OCI-LY1 (cell line): ENCODE measurements at regions not wholly inside any gene's neighbourhood (a gene's known extent, or its start where the extent isn't known, plus 50 kb on each side); places are given as distances from the start of the nearest gene placed in this dataset.

ENCODE experiments used
- H2AFZ ChIP-seq: fragments of 200-600 bp; sonication (generic), shearing (Covaris generic); 2 replicates; pipeline ENCODE4 v1.6.0; 2014; ENCODE audit warnings: antibody characterized with exemption, mild to moderate bottlenecking, low read length
- H3F3A ChIP-seq: fragments of 200-600 bp; sonication (generic), shearing (Covaris generic); 2 replicates; pipeline ENCODE4 v1.6.0; 2014; ENCODE audit warnings: mild to moderate bottlenecking, antibody characterized with exemption, low read length, moderate library complexity; ENCODE audit not compliant: insufficient read depth
- H3K27ac ChIP-seq: fragments of 200-600 bp; sonication (generic); 2 replicates; pipeline ENCODE4 v1.5.1; 2014; ENCODE audit warnings: low read length, mixed run types, mild to moderate bottlenecking, low read depth; ENCODE audit not compliant: poor library complexity, severe bottlenecking
- H3K27me3 ChIP-seq: fragments of 200-600 bp; sonication (generic); 2 replicates; pipeline ENCODE4 v1.6.0; 2014; ENCODE audit warnings: antibody characterized with exemption, mild to moderate bottlenecking, low read length, moderate library complexity; ENCODE audit not compliant: insufficient read depth
- H3K36me3 ChIP-seq: fragments of 200-600 bp; sonication (generic); 2 replicates; pipeline ENCODE4 v1.6.1; 2014; ENCODE audit warnings: mild to moderate bottlenecking, antibody characterized with exemption, low read length, moderate library complexity, mixed read lengths; ENCODE audit not compliant: insufficient read depth
- H3K4me1 ChIP-seq: fragments of 200-600 bp; sonication (generic); 2 replicates; pipeline ENCODE4 v1.5.1; 2014; ENCODE audit warnings: mild to moderate bottlenecking, low read length, moderate library complexity; ENCODE audit not compliant: insufficient read depth, severe bottlenecking
- H3K4me2 ChIP-seq: fragments of 200-600 bp; sonication (generic), shearing (Covaris generic); 2 replicates; pipeline ENCODE4 v1.6.1; 2014; ENCODE audit warnings: low read length
- H3K4me3 ChIP-seq: fragments of 200-600 bp; sonication (generic); 2 replicates; pipeline ENCODE4 v1.5.1; 2014; ENCODE audit warnings: low read length, low read depth, mild to moderate bottlenecking, mixed read lengths; ENCODE audit not compliant: poor library complexity, severe bottlenecking
- H3K79me2 ChIP-seq: fragments of 200-600 bp; shearing (Covaris generic); 2 replicates; pipeline ENCODE4 v1.6.1; 2016; ENCODE audit warnings: mixed run types, low read length, mixed read lengths; ENCODE audit not compliant: insufficient read depth
- H3K9ac ChIP-seq: fragments of 200-600 bp; sonication (generic), shearing (Covaris generic); 2 replicates; pipeline ENCODE4 v1.6.1; 2014; ENCODE audit warnings: mild to moderate bottlenecking, low read length, mixed read lengths
- H3K9me2 ChIP-seq: fragments of 200-600 bp; sonication (generic), shearing (Covaris generic); 2 replicates; pipeline ENCODE4 v1.6.1; 2014; ENCODE audit warnings: low read depth, mild to moderate bottlenecking, low read length, mixed read lengths
- H3K9me3 ChIP-seq: fragments of 200-600 bp; shearing (Covaris generic); 2 replicates; pipeline ENCODE4 v1.6.1; 2014; ENCODE audit warnings: low read length, mixed read lengths
- H4K20me1 ChIP-seq: fragments of 200-600 bp; sonication (generic), shearing (Covaris generic); 2 replicates; pipeline ENCODE4 v1.6.0; 2016; ENCODE audit warnings: mild to moderate bottlenecking, low read length; ENCODE audit not compliant: insufficient read depth
- CTCF ChIP-seq: fragments of 200-600 bp; sonication (generic), shearing (Covaris generic); IDR thresholded peaks from 2 replicates; pipeline ENCODE4 v1.5.1; 2017; ENCODE audit warnings: mild to moderate bottlenecking, antibody characterized with exemption, low read length, moderate library complexity, mixed read lengths
- EZH2 ChIP-seq: fragments of 200-600 bp; sonication (generic), shearing (Covaris generic); IDR thresholded peaks from 2 replicates; pipeline ENCODE4 v1.8.0; 2017; ENCODE audit warnings: borderline replicate concordance, mixed run types, mild to moderate bottlenecking, antibody characterized with exemption, low read length, moderate library complexity, mixed read lengths

DNA sequence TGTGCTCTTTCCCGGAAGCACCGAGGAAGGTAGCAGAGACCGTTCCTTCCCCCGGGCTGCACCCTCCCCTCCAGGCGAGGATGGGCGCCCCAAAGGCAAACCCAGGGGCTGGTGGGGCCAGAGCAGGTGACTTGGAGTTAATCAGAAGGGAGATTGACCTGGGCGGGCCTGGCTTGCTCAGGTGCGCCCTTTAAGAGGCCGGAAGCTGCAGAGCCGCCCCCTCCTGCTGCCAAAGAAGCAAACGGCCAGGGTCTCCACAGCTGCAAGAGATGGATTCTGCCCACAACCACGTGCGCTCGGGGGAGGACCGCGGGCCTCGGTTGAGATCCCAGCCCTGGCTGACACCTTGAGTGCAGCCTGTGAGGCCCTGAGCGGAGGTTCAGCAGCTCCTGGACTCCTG, 218.2 kb upstream of the NAALADL2 start:
- Histone ChIP-seq H3K9me3 (no peaks in the 10 kb centered on the region), H4K20me1 (no peaks in the 10 kb centered on the region), H2AFZ (no peak overlapping the region), H3K9ac (no peak overlapping the region), H3K36me3 (no peaks in the 10 kb centered on the region), H3K4me3 (no peak overlapping the region), H3K4me2 (no peak overlapping the region), H3K27me3 (no peaks in the 10 kb centered on the region), H3K9me2 (no peaks in the 10 kb centered on the region), H3K79me2 (no peaks in the 10 kb centered on the region), H3F3A (no peaks in the 10 kb centered on the region), H3K27ac (no peak overlapping the region), H3K4me1 (no peaks in the 10 kb centered on the region)
- no peak for TF ChIP-seq CTCF
- TF ChIP-seq EZH2: no peak

- TF ChIP-seq EZH2: no peak
- H3K9me3 ChIP-seq: no peaks in the 10 kb centered on the region
- H3K36me3 ChIP-seq: no peaks in the 10 kb centered on the region
- no peaks in the 10 kb centered on the region for H3K79me2 ChIP-seq
- H3K27me3 ChIP-seq: no peaks in the 10 kb centered on the region
- H3K4me2 ChIP-seq: no peak overlapping the region
- no peak overlapping the region for H2AFZ ChIP-seq
- H3K27ac ChIP-seq: no peak overlapping the region
- H3K9ac ChIP-seq: no peak overlapping the region
- H3K9me2 ChIP-seq: no peaks in the 10 kb centered on the region
- no peaks in the 10 kb centered on the region for H3K4me1 ChIP-seq
- no peaks in the 10 kb centered on the region for H3F3A ChIP-seq
- H3K4me3 ChIP-seq: no peak overlapping the region
- no peaks in the 10 kb centered on the region for H4K20me1 ChIP-seq
Measured at GRCh38 chr3:174644287-174644686, 214.8 kb upstream of the NAALADL2 start.

DNA sequence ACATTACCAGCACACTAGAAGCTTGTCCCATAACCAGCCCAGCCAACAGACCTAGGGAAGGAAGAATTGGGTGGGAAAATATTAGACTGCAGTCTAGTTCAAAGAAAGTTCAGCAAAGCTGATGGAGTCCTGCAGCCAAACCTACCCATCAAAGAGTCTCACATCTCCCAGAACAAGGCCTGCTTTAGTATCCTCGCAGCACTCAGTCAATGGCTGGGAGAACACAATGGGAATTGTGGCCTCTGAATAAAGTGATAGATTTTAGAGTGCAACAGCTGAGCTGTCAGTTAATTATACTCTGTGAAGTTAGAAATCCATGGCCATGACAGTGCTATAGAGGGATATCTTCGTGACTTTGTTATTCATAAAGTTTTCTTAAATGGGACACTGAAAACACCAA, 207.2 kb upstream of the NAALADL2 start:
- no peak overlapping the region for H3K4me2 ChIP-seq
- H3K9me2 ChIP-seq: no peaks in the 10 kb centered on the region
- H3K79me2 ChIP-seq: no peaks in the 10 kb centered on the region
- H4K20me1 ChIP-seq: no peaks in the 10 kb centered on the region
- H3K36me3 ChIP-seq: no peaks in the 10 kb centered on the region
- no peak overlapping the region for H3K4me3 ChIP-seq
- no peak overlapping the region for H3K9ac ChIP-seq
- H3K27me3 ChIP-seq: no peaks in the 10 kb centered on the region
- TF ChIP-seq EZH2 (no peak), CTCF (no peak)
- no peaks in the 10 kb centered on the region for H3F3A ChIP-seq
- H3K9me3 ChIP-seq: no peaks in the 10 kb centered on the region
- H3K4me1 ChIP-seq: no peaks in the 10 kb centered on the region
- no peak overlapping the region for H3K27ac ChIP-seq
- no peak overlapping the region for H2AFZ ChIP-seq

DNA sequence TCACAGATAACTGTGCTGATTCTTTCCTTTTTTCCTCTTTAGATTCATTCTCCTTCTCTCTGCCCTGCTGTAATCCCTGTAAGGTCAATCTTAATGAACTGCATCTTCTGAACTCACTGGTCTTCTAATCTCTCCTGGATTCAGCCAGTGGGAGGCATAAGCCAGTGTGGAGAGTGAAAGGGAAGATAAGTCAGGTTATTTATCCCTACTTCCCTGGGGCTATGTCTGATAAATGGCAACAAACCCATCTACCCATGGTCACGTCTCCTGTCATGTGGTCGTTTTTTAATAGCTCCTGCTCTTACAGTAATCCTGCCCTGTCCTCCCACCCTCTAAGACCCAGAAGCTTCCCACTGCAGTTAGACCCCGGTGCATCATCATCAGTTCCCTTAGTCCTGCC, 199.6 kb upstream of the NAALADL2 start:
- Histone ChIP-seq H3K4me1 (no peaks in the 10 kb centered on the region), H3K27me3 (no peaks in the 10 kb centered on the region), H3K36me3 (no peaks in the 10 kb centered on the region), H4K20me1 (no peaks in the 10 kb centered on the region), H3K79me2 (no peaks in the 10 kb centered on the region), H3K4me2 (no peak overlapping the region), H3K27ac (no peak overlapping the region), H3K9ac (no peak overlapping the region), H3K9me2 (no peaks in the 10 kb centered on the region), H2AFZ (no peak overlapping the region), H3K9me3 (no peaks in the 10 kb centered on the region), H3K4me3 (no peak overlapping the region), H3F3A (no peaks in the 10 kb centered on the region)
- TF ChIP-seq CTCF (no peak), EZH2 (no peak)
